Liver (tissue), 3 donors: ENCODE measurements at regions not wholly inside any gene's neighbourhood (a gene's known extent, or its start where the extent isn't known, plus 50 kb on each side); places are given as distances from the start of the nearest gene placed in this dataset.

Experiments
- FOXA1 ChIP-seq: IDR thresholded peaks from 2 replicates; pipeline ENCODE4 v1.6.1; 2016; ENCODE audit warnings: antibody characterized with exemption
- GABPA ChIP-seq, 2 donors: IDR thresholded peaks in 1 of 2; conservative IDR thresholded peaks in 1 of 2; 2 replicates each; pipeline ENCODE4 v1.6.1; 2016; ENCODE audit warnings: antibody characterized with exemption in 2 of 2, mild to moderate bottlenecking in 1 of 2, moderate library complexity in 1 of 2
- HNF4G ChIP-seq: IDR thresholded peaks from 2 replicates; pipeline ENCODE4 v1.6.1; 2016; ENCODE audit warnings: antibody characterized with exemption
- JUND ChIP-seq, 2 donors: IDR thresholded peaks; 2 replicates each; pipeline ENCODE4 v1.6.1; 2016; ENCODE audit warnings: antibody characterized with exemption in 2 of 2
- RAD21 ChIP-seq, 2 donors: IDR thresholded peaks; 2 replicates each; pipeline ENCODE4 v1.6.1; 2016; ENCODE audit warnings: antibody characterized with exemption in 2 of 2, mild to moderate bottlenecking in 2 of 2
- RXRA ChIP-seq, 2 donors: IDR thresholded peaks; 2 replicates each; pipeline ENCODE4 v1.6.1; 2017 to 2018; ENCODE audit warnings: antibody characterized with exemption in 2 of 2, mild to moderate bottlenecking in 1 of 2
- SP1 ChIP-seq: IDR thresholded peaks from 2 replicates; pipeline ENCODE4 v1.6.1; 2018; ENCODE audit warnings: antibody characterized with exemption, mild to moderate bottlenecking
- TAF1 ChIP-seq: conservative IDR thresholded peaks from 2 replicates; pipeline ENCODE4 v1.6.1; 2016; ENCODE audit warnings: antibody characterized with exemption, mild to moderate bottlenecking
- YY1 ChIP-seq: IDR thresholded peaks from 2 replicates; pipeline ENCODE4 v1.6.1; 2016; ENCODE audit warnings: antibody characterized with exemption, mild to moderate bottlenecking
- TF ChIP-seq, protein P1 (sequence below): fragments of 150-350 bp; IDR thresholded peaks from 2 replicates; pipeline ENCODE4 v1.5.1; 2017; ENCODE audit warnings: improper control_type of control experiment, low read depth, low read length; ENCODE audit not compliant: missing input control
- TF ChIP-seq, protein P2 (sequence below): IDR thresholded peaks from 2 replicates; pipeline ENCODE4 v1.6.1; 2016; ENCODE audit warnings: antibody characterized with exemption, mild to moderate bottlenecking
- TF ChIP-seq, protein P3 (sequence below): IDR thresholded peaks from 2 replicates; pipeline ENCODE4 v1.6.1; 2016; ENCODE audit warnings: antibody characterized with exemption
- donor health status: healthy.
- donor health status: healthy.

DNA sequence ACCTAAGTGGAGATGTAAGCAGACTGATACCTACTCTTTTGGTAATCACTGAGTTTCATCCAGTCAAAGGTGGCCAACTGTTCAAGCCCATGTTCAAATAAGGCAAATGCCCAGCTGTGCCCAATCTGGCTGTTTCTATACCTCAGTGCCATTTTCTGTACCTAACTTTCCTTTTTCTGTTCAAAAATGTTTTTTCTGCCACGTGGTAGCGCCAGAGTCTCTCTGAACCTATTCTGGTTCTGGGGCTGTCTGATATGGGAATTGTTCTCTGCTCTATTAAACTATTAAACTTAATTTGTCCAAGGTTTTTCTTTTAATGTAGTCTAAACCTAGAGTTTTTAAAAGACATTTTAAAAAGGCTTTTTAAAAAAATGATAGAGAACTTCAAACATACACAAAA lies 391.2 kb downstream of the NOVA1 start:
- TF ChIP-seq, protein P1, sequence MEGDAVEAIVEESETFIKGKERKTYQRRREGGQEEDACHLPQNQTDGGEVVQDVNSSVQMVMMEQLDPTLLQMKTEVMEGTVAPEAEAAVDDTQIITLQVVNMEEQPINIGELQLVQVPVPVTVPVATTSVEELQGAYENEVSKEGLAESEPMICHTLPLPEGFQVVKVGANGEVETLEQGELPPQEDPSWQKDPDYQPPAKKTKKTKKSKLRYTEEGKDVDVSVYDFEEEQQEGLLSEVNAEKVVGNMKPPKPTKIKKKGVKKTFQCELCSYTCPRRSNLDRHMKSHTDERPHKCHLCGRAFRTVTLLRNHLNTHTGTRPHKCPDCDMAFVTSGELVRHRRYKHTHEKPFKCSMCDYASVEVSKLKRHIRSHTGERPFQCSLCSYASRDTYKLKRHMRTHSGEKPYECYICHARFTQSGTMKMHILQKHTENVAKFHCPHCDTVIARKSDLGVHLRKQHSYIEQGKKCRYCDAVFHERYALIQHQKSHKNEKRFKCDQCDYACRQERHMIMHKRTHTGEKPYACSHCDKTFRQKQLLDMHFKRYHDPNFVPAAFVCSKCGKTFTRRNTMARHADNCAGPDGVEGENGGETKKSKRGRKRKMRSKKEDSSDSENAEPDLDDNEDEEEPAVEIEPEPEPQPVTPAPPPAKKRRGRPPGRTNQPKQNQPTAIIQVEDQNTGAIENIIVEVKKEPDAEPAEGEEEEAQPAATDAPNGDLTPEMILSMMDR: no peak
- TF ChIP-seq FOXA1 (no peak), JUND (IDR thresholded peaks at IDR 0.05) (no peak), RXRA (IDR thresholded peaks at IDR 0.05) (no peak), RAD21 (IDR thresholded peaks at IDR 0.05) (no peak), GABPA (IDR thresholded peaks at IDR 0.05 in 1 of 2, conservative IDR thresholded peaks at IDR 0.05 in 1 of 2) (no peak), YY1 (no peak), HNF4G (no peak), TAF1 (no peak), SP1 (no peak)
- TF ChIP-seq, protein P2, sequence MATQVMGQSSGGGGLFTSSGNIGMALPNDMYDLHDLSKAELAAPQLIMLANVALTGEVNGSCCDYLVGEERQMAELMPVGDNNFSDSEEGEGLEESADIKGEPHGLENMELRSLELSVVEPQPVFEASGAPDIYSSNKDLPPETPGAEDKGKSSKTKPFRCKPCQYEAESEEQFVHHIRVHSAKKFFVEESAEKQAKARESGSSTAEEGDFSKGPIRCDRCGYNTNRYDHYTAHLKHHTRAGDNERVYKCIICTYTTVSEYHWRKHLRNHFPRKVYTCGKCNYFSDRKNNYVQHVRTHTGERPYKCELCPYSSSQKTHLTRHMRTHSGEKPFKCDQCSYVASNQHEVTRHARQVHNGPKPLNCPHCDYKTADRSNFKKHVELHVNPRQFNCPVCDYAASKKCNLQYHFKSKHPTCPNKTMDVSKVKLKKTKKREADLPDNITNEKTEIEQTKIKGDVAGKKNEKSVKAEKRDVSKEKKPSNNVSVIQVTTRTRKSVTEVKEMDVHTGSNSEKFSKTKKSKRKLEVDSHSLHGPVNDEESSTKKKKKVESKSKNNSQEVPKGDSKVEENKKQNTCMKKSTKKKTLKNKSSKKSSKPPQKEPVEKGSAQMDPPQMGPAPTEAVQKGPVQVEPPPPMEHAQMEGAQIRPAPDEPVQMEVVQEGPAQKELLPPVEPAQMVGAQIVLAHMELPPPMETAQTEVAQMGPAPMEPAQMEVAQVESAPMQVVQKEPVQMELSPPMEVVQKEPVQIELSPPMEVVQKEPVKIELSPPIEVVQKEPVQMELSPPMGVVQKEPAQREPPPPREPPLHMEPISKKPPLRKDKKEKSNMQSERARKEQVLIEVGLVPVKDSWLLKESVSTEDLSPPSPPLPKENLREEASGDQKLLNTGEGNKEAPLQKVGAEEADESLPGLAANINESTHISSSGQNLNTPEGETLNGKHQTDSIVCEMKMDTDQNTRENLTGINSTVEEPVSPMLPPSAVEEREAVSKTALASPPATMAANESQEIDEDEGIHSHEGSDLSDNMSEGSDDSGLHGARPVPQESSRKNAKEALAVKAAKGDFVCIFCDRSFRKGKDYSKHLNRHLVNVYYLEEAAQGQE: no peak
- TF ChIP-seq, protein P3, sequence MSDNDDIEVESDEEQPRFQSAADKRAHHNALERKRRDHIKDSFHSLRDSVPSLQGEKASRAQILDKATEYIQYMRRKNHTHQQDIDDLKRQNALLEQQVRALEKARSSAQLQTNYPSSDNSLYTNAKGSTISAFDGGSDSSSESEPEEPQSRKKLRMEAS: no peak
